Cortex of kidney (tissue), 1 donor: ENCODE measurements at regions not wholly inside any gene's neighbourhood (a gene's known extent, or its start where the extent isn't known, plus 50 kb on each side); places are given as distances from the start of the nearest gene placed in this dataset.

Experiments used
- DNase-seq: peaks from one replicate; lab custom pipeline; 2025; lab: John Stamatoyannopoulos, UW

DNA sequence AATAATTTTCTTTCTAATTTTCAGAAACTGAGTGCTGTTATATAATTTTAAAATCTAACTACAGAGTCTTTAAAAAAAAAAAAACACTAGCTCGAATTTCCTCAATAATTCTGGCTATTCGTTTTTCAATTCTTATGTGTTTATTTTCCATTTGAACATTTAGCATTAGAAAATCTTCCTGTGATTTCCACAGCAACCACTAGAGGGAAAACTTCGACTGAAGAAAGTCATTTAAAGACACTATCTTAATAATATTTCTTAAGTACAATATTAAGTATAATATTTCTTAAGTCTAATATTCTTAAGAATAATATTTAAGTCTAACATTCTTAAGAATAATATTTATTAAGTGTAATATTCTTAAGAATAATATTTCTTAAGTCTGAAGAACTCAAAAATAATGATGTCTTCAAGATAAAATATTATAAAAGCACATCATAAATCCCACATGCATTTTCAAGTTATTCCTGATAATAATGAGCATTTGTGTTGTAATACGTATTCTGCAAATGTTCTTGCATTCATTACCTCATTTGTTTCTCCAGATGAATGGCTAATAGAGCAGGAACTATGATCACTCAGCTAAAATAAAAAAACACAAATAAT lies 118.4 kb upstream of the WDR17 start:
- DNase-seq, result no peak

DNA sequence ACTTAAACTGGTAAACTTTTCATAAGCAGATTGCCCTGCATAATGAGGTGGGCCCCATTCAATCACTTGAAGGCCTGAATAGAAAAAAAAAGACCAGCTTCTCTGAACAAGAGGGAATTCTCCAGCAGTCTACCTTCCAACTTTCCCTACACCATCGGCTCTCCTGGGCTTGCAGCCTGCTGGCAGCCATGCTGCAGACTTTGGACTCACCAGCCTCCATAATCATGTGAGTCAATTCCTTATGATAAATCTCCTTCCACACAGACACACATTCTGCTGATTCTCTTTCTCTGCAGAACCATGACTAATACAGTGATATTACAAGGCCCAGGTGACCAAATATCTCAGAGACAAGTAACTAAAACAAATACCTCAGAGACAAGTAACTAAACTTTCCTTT lies 113.8 kb upstream of the WDR17 start:
- no peak for DNase-seq

DNA sequence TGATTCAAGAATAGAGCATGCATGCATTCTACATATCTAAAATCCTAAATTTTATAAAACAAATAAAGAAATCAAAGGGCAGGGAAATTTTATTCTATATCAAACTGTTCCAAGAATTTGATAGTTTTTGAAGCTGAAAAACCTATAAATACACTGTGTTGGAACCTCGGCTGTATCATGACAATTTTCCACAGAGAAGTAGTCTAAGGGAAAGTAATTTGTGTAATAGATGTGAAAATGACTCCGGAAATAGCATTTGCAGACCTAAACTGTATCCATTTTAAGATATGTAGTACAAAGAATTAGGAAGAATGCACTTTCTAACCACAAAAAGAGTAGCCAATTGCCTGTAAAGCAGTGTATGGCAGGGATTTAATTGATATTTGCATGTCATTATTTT lies 112.5 kb upstream of the WDR17 start:
- no peak for DNase-seq

DNA sequence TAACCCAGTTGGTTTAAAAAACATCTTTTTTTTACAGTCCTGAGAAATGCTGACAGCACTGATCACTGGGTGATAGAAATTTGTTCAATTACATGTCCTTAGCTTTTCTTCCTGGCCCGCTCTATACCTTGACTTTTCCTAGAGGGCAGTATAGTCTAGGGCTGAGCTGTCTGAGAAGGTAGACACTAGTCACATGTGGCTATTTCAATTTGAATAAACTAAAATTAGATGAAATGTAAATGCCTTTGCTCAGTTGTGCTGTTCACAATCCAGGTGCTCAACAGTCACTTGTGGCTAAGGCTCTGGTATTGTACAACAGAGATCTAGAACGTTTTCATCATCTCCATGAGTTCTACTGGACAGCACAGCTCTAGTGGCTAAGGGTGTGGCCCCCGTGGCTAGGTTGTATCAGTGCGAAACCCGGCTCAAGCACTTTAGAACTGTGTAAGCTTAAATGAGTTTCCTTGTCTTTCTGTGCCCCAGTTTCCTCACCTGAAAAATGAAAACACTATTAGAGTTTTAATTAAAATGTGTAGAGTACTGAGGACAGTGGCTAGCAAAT lies 111.6 kb upstream of the WDR17 start:
- DNase-seq, result no peak

DNA sequence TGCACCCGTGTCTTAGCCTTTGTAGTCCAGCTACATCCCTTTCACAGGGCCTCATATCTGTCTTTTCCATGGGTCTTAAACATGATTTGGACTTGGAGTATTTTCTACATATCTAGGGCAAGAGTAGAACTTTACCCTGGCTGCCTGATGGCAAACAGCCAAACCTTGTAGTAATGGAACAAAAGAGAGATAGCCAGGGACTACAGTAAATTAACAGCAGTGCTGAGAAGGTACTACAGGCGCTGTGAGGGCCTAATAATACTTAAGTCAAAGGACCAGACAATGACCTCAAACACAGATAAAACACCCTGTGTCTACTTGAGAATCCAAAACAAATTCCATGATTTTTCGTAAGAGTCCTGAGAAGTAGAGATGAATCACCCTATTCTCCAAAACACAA lies 111.0 kb upstream of the WDR17 start:
- DNase-seq, result no peak

DNA sequence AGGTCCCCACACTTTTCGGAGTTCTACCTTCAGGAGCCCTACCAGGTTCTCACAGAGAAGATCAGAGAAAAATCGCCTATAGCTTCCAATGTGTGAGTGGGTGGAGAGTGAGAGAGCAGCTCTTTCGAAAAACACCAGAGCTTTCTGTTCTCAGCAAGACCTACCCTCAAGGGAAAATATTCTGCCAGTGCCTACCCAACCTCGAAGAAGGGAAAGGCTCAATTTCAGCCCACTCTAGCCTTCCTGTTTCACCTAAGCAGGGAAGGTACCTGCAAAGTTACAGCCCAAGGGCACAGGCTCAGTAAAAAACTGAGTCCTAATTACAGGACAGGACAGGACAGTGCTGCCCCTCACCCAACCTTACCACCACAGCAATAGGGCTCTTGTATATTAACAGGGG lies 104.0 kb upstream of the WDR17 start:
- no peak for DNase-seq

DNA sequence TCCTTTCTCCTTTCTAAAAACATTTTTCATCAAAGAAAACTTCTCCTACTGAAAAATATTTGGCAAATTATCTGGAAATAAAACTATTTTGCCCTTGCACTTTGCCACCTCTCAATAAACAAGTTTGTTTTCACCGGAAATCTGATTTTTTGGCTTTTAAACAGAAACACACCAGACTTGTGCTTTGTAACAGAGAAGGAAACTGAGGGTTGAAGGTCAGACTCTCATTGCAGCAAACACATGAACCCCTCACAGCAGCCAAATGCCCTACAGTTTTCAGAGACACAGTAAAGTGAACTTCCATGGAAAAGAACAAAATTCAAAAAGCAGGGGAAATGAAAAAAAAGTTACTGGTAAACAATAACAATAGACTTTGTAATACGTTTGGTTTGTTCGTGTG lies 95.6 kb upstream of the WDR17 start:
- DNase-seq, result no peak

DNA sequence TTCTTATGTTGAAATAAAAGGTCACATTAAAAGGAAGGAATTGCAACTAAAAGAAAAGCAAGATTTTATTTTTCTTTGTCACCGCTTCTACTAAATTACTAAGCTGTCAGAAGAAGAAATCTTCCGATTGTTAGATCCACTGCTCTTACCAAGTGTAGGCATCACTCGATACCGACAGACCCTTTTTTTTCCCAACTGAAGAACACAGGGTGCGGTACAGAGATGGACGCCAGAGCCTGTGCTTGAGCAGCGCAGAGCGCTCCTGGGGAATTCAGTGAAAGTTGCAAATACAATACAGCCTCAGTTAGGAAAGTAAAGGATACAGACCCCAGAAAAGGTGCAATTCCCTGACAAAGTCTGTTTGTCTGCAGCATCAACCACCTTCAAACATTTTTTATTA lies 94.9 kb upstream of the WDR17 start:
- no peak for DNase-seq

DNA sequence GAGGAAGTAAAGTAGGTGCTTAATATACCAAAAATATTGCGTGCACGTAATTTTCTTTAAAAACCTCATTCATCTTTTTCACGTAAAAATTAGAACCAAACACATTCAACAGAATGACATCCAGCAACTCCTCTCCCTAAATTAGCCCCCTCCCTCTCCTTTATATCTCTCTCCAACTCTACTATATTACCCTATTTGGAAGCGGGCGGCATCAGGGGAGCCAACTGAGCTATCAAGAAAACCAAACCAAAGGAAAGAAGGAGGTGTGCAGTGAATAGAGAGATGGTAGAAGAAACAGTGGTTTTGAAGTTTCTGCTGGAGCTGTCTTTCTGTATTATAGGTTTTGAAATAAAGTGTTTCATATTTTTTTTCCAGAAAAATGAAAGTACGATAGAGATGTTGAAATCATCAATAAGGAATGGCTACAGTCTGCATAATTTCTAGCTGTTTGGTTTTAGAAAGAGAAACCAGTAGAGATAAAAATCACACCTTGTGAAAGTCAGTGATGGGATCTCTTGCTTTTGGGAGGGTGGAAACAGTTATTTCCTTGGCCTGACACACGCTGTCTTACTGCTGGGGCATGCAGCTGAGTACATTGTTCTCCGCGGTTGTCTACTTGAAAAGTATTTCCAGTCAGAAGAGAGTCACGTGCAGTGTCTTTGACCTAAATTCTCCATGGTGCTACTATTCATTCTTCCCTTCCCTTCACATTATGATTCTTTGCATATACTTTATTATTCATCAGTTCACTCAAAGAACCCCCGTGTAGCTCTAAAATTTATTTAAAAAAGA lies 94.1 kb upstream of the WDR17 start:
- DNase-seq, result no peak

DNA sequence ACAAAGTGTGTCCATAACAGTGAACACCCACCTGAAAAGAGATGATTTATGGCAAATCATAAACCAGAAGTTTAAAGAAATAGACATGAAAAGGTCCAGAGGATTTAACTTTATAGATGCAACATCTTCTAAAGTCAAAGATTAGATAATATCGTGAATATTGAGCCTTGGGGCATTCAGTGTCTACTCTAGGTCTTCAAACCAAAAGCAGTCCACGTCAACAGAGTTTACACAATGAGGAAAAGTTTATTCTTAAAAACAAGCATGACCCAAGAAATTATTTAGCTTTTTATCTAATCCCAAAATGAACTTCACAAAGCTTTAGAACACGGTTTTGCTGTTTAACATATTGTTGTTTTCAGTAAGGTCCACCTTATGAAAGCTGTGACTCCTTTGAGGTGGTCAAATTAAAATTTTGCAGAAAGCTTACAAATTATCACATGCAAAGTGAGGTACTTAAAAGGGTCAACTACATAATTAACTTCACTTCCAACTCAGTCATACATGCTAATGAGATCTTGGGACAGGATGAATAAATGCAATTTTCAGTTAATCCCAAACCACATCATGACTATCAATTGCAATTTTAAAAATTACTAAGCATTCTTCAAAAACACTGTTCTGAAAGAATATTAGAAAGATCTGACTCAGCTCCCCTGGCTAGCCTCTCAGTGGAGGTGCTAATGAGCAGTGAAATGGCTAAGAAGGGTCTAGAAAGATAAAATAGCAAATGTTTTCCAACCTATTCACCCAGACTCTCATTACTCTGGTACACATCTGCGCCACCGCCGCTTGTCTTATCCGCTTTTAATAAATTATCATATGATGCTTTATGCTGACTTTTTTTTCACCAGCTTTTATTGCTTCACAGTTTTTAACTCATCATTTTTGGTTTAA lies 92.4 kb upstream of the WDR17 start:
- no peak for DNase-seq

DNA sequence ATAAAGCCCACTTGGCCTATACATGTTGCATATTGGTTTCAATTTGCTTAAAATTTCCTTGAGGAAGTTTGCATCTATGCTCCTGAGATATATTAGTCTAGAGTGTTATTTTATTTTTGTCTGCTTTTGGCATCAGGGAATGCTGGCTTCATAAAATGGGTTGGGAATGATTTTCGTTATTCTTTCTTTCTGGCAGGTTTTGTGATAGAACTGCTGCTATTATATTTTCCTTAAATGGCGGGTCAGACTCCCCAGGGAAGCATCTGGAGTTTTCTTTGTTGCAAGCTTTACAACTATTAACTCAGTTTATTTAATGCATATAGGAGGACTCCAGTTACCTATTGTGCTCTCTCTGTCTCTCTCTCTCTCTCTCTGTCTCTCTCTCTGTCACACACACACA lies 82.0 kb upstream of the WDR17 start:
- no peak for DNase-seq

DNA sequence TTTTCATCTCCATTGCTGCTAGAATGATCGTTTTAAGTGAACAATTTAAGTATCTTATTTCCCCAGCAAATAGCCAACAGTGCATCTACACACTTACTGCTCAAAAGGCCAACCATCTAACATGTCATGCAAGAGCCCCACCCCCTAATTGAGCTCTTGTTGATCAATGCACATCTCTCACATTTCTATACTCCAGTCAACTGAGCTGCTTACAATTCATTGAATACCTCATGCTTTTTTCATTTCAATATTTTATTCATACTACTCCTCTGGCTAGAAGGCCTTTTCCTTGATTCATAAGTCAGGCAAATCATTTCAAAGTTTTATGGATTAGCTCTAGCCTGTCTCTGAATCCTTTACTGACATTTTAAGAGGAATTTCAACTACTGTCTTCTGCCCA lies 79.0 kb upstream of the WDR17 start:
- no peak for DNase-seq

DNA sequence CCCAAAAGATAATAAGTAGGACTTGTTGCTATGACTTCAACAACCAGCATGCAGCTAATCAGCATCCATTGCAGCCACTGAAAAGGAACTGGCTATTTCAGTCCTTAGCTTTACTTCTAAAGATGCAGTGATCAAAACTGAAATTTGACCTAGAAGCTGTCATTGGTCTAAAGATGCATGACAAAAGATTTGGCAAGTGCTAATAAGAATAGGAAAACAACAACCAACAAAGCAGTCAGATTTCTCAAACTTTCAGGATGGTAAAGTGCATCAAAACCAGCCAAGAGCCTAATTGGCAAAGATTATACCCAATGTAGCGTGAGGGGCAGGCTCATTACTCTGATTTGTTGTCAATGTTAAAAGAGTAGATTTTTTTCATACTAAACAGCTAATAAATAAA lies 77.1 kb upstream of the WDR17 start:
- no peak for DNase-seq

DNA sequence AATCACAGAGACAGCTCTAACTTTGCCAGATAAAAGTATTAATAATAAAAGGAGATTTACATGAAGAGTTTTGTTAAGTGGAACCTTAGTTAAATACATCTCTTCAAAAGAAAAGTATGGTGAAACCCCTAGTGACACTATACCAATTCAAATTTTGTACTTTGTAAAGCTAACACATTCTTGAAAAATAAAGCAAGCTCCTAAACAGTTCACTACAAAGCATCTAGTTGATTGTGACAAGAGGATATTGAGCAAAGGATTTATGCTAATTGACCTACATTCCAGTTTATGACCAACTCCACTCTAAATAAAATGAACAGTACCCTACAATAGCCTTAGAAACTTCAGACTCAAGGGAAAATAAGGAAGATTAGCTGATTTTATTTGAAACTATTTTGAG lies 69.4 kb upstream of the WDR17 start:
- DNase-seq, result no peak

DNA sequence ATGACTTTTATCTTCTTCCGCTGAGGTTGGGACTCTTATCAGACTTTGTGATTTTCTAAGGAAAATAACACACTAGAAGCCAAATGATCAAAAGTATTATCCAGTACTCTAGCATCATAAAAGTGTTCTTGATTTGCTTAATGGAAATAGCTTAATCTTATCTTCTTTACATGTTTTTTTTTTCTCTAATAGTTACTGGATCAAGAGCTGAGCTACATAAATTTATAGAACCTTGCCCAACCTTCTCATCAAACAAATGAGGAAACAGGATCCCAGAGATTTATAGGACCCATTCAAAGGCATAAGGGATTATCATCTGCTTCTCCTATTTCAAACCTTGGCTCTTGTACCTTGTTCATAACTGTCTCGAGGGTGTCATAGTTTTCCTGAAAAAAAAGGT lies 68.3 kb upstream of the WDR17 start:
- no peak for DNase-seq

DNA sequence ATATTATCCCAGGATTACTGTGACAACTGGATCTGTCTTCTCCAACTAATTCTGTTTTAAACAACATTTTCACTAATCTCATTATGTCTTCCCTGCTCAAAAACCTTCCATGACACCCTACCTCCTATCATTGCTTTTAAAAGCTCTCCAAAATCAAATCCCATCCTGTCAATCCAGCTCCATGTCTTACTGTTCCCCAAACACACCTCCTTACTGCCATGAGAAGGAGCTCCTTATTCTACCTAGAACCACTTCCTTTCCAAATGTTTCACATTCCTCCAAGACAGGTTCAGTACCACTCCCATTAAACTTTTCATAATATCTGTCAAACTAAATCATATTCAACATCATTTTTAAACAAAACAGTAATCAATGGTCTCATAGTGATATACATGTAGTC lies 66.9 kb upstream of the WDR17 start:
- DNase-seq, result no peak

DNA sequence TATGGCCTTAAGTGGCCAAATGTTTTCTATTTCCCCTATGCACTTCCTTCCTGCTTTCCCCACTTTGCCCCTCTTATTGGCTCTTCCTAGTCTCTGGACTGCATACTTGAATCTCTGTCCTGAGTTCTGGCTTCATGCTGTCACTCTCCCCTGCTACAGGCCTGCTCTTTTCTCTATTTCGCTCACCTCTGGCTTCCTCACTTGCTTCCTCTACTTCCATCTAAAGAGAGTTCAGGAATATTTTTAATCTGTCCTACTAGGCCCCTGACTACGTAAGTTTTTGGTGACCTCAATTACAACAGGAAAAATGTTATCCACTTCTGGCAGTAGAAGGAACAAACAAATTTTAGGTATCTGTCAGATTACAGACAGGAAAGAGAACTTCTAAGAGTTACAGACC lies 65.7 kb upstream of the WDR17 start:
- DNase-seq, result no peak

DNA sequence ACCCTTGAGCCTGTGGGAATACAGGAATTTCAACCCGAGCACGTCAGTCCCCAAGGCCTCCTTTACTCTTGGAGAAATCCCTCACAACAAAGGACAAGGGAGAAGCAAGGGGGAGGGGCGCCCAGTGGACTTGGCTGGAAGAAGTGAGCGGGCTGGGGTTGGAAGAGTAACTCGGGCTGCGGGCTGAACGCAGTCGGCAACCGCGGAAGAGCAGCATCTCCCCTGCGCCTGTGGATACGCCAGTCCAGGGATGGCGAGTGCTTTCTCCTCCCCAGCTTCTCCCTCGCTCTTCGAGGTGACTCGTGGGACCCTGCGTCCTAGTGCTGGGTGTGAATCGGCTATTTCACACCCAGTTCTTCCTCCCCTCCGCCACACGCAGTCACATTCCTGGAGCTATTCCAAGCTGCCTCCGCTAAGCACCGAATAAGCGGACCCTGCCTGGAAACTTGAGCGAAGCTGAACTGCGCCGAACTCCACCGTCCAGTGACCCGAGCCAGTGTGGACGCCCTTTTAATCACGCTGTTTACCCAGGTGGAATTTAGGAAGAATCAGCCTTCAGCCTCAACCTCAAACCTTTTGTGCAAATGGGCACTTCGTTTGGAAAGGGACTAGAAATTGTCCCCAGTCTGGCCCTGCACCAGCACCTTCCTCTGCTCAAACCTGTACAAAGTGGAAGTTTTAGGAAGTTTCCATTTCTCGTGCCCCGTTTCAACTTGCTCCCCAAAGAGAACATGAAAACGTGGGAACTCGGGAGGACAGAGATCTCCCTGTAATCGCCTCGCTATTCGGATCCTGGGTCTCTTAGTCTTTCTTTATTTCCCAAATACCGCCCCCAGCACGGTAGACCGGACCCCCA lies 64.3 kb upstream of the WDR17 start:
- no peak for DNase-seq

DNA sequence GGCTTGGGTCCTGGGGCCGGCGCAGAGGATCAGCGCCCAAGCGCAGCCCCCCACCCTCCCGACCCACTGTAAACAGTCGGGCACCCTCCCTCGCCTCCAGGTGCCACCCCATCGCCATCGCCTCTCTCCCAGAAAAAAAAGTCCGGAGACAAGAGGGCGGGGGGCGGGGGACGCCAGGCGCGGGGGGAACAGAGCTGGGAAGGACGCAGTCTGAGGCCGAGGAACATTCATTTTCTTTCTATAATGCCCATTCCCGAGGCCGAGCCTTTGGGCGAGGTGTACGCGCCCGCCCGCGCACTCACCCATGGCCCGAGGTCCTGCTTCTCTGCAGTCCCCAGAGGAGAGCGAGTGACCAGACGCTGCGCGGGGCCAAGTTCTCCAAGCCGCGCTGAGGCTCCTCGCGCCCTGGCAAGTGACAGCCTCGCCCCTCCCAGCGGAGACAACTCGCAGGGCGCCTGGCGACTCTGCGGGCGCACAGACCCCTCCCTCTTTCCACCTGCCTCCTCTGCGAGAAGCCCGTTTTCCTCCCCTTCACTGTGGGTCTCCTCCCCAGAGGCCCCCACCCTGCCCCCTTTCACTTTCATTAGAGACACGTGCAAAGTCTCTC lies 63.5 kb upstream of the WDR17 start:
- peak; percentile 3 for DNase-seq

DNA sequence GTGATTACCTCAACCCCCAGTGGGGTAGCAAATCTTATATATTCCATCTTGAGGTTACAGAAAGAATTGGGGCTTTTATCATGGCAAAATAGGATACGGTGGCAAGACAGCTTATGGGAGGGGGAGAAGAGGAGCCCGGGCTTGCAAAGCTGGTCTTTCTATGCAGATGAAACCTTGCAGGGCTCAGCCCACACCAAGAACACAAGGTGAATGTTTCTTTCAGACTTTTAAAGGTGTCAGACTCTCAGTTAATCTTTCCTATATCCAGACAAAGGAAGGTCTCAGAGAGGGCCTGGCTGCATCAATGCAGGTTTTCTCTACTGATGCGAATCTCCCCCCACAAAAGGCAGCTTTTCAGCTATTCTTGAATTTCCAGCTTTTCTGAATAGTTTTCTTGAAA lies 59.9 kb upstream of the WDR17 start:
- DNase-seq, result no peak

DNA sequence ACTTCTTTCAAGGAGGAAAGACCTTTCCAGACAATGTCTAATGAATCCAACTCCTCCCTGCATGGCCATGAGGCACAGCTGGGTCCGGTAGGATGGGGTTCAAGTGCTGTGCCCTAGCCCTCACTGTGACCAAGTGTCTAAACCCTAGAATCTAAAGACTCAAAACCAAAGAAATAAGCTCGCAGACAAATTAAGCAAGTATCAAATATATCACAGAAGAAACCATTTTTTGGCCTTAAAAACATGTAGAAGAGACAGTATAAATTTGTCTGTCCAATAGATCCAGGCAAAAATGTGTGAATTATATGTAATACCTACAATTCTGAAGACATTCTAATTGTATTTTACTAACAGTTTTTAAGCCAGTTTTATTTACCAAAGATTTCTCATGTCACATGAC lies 56.4 kb upstream of the WDR17 start:
- DNase-seq, result no peak
